Activated naive CD8-positive, alpha-beta T cell (primary cell): ENCODE measurements at regions not wholly inside any gene's neighbourhood (a gene's known extent, or its start where the extent isn't known, plus 50 kb on each side); places are given as distances from the start of the nearest gene placed in this dataset.

ENCODE experiments used
- H3K27ac Mint-ChIP-seq: one replicate; pipeline ENCODE4 v1.8.0; 2021; ENCODE audit warnings: mixed read lengths
- H3K27me3 Mint-ChIP-seq: one replicate; pipeline ENCODE4 v1.8.0; 2021; ENCODE audit warnings: mixed read lengths
- H3K36me3 Mint-ChIP-seq: one replicate; pipeline ENCODE4 v1.8.0; 2021; ENCODE audit warnings: mixed read lengths
- H3K4me1 Mint-ChIP-seq: one replicate; pipeline ENCODE4 v1.8.0; 2021; ENCODE audit warnings: low read depth, mixed read lengths
- H3K4me3 Mint-ChIP-seq: one replicate; pipeline ENCODE4 v1.8.0; 2021; ENCODE audit warnings: mild to moderate bottlenecking, mixed read lengths
- H3K9me3 Mint-ChIP-seq: one replicate; pipeline ENCODE4 v1.8.0; 2021; ENCODE audit warnings: low read depth, mixed read lengths

DNA sequence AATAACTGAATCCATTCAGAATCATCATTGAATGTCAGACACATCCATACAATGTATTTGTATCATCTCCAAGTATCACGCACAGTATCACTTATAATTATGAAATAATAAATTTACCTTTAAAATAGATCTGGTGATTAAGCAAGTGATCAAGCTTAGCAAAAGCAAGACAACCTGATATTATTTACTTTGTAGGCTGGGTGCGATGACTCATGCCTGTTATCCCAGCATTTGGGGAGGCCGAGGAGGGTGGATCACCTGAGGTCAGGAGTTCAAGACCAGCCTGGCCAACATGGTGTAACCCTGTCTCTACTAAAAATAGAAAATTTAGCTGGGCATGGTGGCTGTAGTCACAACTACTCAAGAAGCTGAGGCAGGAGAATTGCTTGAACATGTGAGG is 421.0 kb upstream of the NETO1 start:
- H3K27me3 Mint-ChIP-seq = no peaks in the 10 kb centered on the region
- H3K4me3 Mint-ChIP-seq = no peak overlapping the region
- H3K36me3 Mint-ChIP-seq = no peaks in the 10 kb centered on the region
- H3K27ac Mint-ChIP-seq = no peak overlapping the region
- no peaks in the 10 kb centered on the region for H3K9me3 Mint-ChIP-seq
- no peaks in the 10 kb centered on the region for H3K4me1 Mint-ChIP-seq

DNA sequence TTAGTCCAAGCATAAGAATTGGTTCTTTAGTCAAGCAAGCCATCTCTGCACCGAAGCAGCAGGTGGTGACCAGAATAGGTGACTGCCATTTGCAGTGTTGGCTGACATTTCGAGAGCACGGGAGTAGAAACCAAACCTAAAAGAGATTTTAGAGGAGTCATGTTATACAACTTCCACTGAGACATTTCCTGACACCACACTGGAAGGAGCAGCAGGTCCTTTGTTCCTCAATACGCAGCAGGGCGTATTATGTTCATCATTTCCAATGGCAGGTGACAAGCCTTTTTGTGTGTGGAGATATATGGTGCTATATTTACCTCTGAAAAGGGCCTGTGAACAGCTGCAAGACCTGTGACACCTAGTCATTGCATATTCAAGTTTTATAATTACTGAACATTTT is 418.8 kb upstream of the NETO1 start:
- H3K36me3 Mint-ChIP-seq = no peaks in the 10 kb centered on the region
- no peak overlapping the region for H3K4me3 Mint-ChIP-seq
- no peaks in the 10 kb centered on the region for H3K9me3 Mint-ChIP-seq
- H3K4me1 Mint-ChIP-seq = no peaks in the 10 kb centered on the region
- no peaks in the 10 kb centered on the region for H3K27me3 Mint-ChIP-seq
- H3K27ac Mint-ChIP-seq = no peak overlapping the region

DNA sequence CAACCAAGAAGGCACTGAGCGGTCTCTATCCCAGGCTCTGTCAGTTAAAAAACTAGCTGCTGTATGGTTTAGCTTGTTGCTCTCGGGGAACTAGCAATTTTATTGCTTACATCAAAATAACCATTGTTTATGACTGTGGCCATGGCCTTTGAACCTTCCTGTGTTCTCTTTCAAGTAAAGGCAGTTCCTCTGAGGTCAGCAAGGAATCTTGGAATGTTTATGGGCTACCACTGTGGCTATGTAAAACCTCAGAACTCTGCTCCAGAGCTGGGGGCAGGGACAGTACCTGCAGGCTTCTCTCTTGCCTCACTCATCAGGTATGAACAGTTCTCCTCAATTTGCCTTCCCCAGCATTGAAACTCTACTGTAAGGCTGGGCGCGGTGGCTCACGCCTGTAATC is 416.0 kb upstream of the NETO1 start:
- Mint-ChIP-seq H3K4me1 (no peaks in the 10 kb centered on the region), H3K4me3 (no peak overlapping the region), H3K36me3 (no peaks in the 10 kb centered on the region), H3K27ac (no peak overlapping the region), H3K27me3 (no peaks in the 10 kb centered on the region), H3K9me3 (no peaks in the 10 kb centered on the region)

DNA sequence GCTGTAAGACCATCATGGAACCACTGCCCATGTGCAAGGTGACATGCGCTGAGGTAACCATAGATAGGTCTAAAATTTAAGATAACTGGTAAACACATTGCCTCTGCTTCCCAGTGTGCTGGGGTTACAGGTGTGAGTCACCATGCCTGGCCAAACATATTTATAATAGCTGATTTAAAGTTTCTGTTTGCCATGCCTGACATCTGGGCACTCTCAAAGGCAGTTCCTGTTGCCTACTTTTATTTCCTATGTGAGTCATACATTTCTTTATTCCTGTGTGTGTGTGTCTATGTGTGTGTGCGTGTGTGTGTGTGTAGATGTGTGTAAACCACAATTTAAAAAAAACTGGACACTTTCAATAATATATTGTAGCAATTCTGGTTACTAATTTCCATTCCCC is 415.2 kb upstream of the NETO1 start:
- H3K27ac Mint-ChIP-seq = no peak overlapping the region
- H3K36me3 Mint-ChIP-seq = no peaks in the 10 kb centered on the region
- H3K4me1 Mint-ChIP-seq = no peaks in the 10 kb centered on the region
- H3K4me3 Mint-ChIP-seq = no peak overlapping the region
- H3K9me3 Mint-ChIP-seq = no peaks in the 10 kb centered on the region
- H3K27me3 Mint-ChIP-seq = no peaks in the 10 kb centered on the region

DNA sequence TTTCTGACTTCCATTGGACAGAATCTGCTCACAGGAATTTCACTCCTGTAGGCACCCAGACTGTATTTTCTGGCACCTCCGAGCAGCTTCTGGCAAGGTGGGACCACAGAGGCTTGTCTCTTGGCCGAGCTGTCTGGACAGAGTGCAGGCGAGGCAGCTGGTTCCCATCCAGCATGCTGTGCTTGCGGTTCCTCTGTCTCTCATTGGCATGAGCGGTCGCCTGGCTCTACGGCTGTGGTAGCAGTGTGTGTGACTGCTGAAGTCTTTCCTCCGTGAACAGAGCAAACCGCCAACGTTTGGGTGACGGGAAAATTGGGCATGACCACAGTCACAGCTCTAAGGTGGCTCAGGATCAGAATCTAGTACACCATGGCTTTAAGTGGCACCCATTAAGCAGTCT is 411.7 kb upstream of the NETO1 start:
- Mint-ChIP-seq H3K4me3 (no peak overlapping the region), H3K27ac (no peak overlapping the region), H3K27me3 (no peaks in the 10 kb centered on the region), H3K4me1 (no peaks in the 10 kb centered on the region), H3K9me3 (no peaks in the 10 kb centered on the region), H3K36me3 (no peaks in the 10 kb centered on the region)

DNA sequence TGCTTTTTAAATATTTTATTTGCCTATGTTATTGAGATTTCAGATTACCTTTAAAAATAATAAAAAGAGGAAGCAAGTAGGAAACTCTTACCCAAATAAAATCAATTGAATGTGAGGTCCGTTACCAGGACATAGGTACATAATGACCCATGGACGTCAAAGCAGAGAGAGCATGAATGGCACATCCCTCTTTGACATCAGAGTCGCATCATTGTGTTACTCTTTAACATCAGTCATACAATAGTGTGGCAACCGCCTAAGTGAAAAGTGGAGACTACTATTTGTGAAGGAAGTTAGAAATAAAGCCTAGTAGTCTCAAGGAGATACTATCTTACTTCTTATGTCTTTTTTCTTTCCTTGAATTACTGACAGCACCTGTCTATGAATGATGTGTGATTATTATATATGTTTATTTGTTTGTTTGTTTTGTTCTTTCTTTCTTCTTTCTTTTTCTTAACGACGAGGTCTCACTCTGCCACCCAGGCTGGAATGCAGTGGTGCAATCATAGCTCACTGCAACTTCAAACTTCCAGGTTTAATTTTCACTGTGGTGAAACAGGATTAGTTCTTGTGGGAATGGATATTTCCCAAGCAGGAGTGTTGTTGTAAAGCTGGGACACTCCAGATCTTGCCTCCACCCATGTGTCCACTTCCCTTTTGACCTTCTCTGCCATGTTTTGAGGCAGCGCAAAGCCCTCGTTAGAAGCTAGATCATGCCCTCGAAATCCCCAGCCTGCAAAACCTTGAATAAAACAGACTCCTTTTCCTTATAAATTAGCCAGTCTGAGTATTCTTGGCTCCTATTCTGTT is 407.2 kb upstream of the NETO1 start:
- Mint-ChIP-seq H3K36me3 (no peaks in the 10 kb centered on the region), H3K27ac (no peak overlapping the region), H3K27me3 (no peaks in the 10 kb centered on the region), H3K4me1 (no peaks in the 10 kb centered on the region), H3K4me3 (no peak overlapping the region), H3K9me3 (peaks cover 5% of the 10 kb centered on the region)

DNA sequence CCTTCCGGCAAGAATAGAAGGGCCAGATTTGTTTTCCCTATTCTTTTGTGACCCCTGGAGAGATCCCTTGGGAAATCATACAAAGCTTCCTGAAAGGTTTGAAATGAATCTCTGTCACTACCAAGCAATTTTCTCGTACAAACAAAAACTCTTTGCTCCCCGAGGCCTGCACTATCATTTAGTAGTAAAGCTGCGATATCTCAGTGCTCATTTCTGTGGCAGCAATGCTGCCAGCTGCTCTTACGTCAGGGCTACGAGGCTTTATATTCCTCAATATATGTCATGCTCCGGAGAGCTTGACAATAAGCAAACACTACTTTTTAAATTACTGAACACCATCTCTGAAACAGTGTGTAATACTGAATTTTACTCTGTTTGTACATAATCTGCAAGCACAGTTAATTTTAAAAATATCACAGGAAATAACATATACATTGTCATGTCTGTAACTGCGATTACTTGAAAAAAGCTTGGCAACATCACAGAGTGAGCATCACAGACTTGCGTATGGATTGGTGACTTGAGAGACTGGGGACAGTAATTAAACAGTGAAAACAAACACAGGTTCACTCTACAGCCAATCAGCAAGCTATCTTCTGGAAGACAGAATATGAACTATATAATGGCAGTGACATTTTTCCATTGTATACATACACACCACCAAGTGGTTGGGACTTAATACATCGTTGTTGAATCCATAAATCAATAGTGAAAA is 403.3 kb upstream of the NETO1 start:
- Mint-ChIP-seq H3K36me3 (no peaks in the 10 kb centered on the region), H3K27ac (no peak overlapping the region), H3K4me1 (no peaks in the 10 kb centered on the region), H3K4me3 (no peak overlapping the region), H3K27me3 (no peaks in the 10 kb centered on the region), H3K9me3 (peaks cover 9% of the 10 kb centered on the region)

DNA sequence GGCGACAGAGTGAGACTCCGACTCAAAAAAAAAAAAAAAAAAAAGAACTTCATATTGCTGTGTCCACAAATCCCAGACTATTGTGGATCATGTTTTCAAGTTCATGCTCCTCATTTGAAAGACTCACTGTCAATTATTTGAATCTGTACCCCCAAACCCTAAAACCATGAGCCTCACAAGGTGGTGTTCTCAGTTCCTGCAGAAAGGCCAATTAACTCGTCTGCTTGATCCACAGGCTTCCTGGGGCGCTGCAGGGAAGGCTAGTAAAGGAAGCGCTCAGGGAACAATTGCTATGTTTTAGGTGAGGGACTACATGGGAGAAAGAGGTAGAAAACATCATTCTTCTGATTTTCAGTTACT is 396.8 kb upstream of the NETO1 start:
- Mint-ChIP-seq H3K27ac (no peak overlapping the region), H3K36me3 (no peaks in the 10 kb centered on the region), H3K4me3 (no peak overlapping the region), H3K27me3 (no peaks in the 10 kb centered on the region), H3K9me3 (peaks cover 4% of the 10 kb centered on the region), H3K4me1 (no peaks in the 10 kb centered on the region)

DNA sequence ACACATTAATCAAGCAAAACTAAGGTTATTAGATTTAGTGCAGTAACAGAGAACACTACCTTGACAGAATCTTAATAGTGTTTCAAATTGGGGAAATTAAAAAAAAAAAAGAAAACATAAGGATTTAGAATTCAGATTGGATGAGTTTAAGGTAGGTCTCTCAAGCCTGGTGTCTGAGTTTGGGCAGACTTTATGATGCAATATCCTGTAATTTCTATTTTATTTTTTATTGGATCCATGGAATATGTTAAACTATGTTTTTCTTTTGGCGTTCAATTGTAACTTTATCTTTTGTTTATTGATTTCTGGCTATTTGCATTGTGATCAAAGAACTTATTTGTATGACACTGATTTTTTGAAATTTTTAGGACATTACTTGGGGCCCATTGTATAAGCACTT is 394.1 kb upstream of the NETO1 start:
- no peak overlapping the region for H3K4me3 Mint-ChIP-seq
- H3K9me3 Mint-ChIP-seq = peaks cover 2% of the 10 kb centered on the region
- H3K36me3 Mint-ChIP-seq = no peaks in the 10 kb centered on the region
- no peak overlapping the region for H3K27ac Mint-ChIP-seq
- H3K27me3 Mint-ChIP-seq = no peaks in the 10 kb centered on the region
- no peaks in the 10 kb centered on the region for H3K4me1 Mint-ChIP-seq

DNA sequence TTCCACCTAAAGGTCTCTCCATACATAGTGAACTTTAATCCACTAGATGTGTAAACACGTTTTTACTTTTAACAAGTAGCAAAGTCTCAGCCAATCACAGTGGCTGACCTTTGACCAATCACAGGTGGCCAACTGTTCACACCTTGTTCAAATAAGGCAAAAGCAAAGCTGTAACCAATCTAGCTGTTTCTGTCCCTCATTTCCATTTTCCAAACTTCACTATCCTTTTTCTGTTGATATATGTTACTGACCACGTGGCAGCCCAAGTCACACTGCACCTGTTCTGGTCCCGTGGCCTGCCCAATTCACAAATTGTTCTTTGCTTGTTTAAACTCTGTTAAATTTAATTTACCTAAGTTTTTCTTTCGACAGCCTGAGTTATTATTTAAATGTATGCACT is 393.5 kb upstream of the NETO1 start:
- Mint-ChIP-seq H3K36me3 (no peaks in the 10 kb centered on the region), H3K4me1 (no peaks in the 10 kb centered on the region), H3K9me3 (no peaks in the 10 kb centered on the region), H3K4me3 (no peak overlapping the region), H3K27ac (no peak overlapping the region), H3K27me3 (no peaks in the 10 kb centered on the region)

DNA sequence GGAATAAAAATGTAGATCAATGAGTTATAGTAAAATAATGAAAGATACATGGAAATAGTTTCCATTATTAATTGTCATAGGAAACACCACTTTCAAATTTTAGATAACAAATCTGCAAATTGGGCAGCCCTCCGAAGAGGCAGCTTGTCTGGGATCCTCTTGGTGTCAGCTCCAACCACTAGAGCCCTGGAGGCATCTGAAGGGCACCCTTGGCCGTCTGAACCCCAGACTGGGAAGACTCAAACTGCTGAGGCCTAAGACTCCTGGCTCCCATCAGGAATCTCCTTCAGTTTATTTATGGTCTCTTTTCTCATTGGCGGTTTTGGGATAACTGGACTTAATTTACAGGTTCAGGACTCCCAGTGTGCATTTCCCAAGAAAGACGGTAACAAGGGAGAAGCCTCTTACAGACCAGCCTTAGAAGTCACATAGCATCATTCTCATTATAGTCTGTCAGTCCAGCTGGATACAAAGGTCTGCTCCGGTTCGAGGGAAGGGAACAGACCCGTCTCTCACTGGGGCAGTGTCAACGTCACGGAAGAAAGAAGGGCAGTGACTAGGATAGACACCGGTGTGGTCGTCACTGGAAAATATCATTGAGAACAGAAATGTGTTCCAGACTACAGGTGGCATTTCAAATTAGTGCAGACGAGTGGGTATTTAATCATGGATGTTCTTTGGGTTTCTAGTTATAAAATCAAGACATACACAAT is 390.7 kb upstream of the NETO1 start:
- Mint-ChIP-seq H3K36me3 (no peaks in the 10 kb centered on the region), H3K27ac (no peak overlapping the region), H3K4me1 (no peaks in the 10 kb centered on the region), H3K4me3 (no peak overlapping the region), H3K27me3 (no peaks in the 10 kb centered on the region), H3K9me3 (no peaks in the 10 kb centered on the region)

DNA sequence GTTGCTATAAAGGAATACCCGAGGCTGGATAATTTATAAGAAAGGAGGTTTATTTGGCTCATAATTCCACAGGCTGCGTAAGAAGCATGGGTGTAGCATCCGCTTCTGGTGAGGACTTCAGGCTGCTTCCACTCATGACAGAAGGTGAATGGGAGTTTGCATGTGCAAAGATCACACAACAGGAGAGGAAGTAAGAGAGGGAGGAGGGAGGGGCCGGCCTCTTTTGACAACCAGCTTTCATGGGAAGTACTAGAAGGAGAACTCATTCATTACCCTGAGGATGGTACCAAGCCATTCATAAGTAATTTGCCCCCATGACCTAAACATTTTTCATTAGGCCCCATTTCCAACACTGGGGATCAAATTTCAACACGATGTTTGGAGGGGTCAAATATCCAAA is 386.8 kb upstream of the NETO1 start:
- no peak overlapping the region for H3K4me3 Mint-ChIP-seq
- no peaks in the 10 kb centered on the region for H3K4me1 Mint-ChIP-seq
- H3K36me3 Mint-ChIP-seq = no peaks in the 10 kb centered on the region
- H3K27me3 Mint-ChIP-seq = no peaks in the 10 kb centered on the region
- no peaks in the 10 kb centered on the region for H3K9me3 Mint-ChIP-seq
- no peak overlapping the region for H3K27ac Mint-ChIP-seq

DNA sequence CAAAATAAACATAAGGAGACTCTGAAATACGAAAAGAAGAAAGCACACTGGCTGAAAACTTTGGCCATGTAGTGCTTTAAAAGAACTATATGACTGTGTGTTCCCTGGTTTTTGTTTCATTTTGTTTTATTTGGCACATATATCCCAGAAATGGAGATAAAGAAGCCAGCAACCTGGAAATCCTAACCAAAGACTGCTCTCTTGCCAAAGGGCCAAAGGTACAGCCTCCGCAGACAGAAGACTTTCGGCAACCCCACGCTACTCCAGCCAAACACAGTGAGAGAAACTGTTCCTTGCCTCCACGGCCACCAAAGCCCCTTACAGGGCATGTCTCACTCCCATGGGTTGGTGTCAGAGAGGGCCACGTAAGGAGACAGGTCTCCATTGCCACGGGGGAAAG is 381.2 kb upstream of the NETO1 start:
- Mint-ChIP-seq H3K4me1 (no peaks in the 10 kb centered on the region), H3K4me3 (no peak overlapping the region), H3K9me3 (peaks cover 3% of the 10 kb centered on the region), H3K27me3 (no peaks in the 10 kb centered on the region), H3K36me3 (no peaks in the 10 kb centered on the region), H3K27ac (no peak overlapping the region)

DNA sequence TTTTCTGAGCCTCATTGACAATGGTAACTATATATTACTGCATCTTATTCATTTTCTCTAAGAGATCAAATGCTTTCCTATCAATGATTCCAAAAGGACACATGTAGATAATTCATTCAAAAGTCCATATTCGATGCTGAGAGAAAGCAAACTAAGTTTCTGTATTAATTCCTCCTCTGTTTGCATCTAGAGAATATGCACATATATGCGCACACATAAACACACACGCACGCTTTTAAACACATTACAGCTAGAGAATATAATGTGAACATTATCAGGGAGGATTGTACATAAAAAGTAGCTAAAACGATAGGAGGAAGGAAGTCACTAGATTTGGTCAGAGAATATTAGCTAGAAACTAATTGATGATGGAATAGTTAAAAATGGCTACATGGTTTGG is 379.0 kb upstream of the NETO1 start:
- no peaks in the 10 kb centered on the region for H3K27me3 Mint-ChIP-seq
- H3K9me3 Mint-ChIP-seq = peaks cover 4% of the 10 kb centered on the region
- no peak overlapping the region for H3K27ac Mint-ChIP-seq
- no peaks in the 10 kb centered on the region for H3K36me3 Mint-ChIP-seq
- H3K4me1 Mint-ChIP-seq = no peaks in the 10 kb centered on the region
- H3K4me3 Mint-ChIP-seq = no peak overlapping the region

DNA sequence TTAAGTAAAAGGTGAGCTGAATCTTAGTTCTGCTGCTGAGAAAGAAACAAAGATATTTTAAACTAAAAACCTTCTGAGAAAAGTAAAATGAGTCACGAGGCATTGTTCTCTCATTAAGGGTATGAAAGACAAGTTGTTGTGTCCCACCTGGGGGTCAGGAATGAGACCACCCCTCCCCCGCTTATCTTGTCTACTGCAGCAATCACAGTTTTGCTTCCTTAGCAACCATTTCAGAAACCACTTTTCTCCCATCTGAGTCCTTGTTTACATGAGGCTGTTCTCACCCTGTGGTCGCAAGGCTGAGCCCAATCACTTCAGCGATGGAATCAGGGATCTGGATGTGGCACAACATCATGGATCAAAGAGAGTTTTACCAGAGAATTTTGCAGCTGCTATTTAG is 377.6 kb upstream of the NETO1 start:
- Mint-ChIP-seq H3K36me3 (no peaks in the 10 kb centered on the region), H3K4me1 (no peaks in the 10 kb centered on the region), H3K27ac (no peak overlapping the region), H3K9me3 (peaks cover 8% of the 10 kb centered on the region), H3K27me3 (no peaks in the 10 kb centered on the region), H3K4me3 (no peak overlapping the region)
